Hematopoietic multipotent progenitor cell treated with erythropoietin and hydrocortisone succinate and interleukin-3 and kit ligand, for 6 days (in vitro differentiated cells): ENCODE measurements at regions not wholly inside any gene's neighbourhood (a gene's known extent, or its start where the extent isn't known, plus 50 kb on each side); places are given as distances from the start of the nearest gene placed in this dataset.

ENCODE experiments used
- DNase-seq: peaks from one replicate; pipeline ENCODE4 v3.0.0-alpha.2; 2015

DNA sequence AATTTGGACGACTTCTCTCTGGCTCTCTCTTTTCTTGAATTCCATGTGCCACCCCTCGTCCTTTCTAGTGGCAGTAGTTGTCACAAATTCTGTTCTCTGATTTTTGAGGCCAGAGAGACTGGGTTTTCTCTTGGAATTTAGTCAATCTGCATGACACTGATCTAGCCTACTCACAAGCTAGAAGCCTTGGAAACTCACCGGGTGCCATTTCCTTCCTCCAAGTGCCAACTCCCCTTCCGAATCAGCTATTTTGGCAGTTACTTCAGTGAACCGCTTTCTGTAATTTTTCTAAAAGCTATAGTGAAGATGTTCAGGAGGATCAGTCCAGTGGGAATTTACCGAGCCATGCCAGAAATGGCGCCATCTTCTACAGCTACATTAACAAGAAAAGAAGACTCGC is 228.9 kb downstream of the PMP22 start:
- DNase-seq, result no peak

DNA sequence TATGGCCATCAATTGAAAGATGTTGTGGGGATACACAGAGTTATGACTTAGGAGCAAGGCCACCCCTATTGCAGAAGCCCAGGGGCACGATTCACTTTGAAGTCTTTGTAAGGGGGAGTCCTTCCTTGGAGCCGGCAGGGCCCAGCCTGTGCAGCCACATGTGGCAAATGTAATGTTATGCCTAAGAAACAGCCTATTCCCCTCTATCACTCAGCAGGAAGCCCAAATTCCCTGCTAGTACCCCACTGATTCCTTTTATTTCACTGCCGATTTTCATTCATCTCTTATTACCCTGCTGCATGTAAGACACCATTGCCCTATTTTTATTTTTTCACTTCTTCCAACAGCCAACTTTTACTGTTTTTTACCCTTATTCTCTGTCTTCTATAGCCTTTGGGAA is 233.2 kb downstream of the PMP22 start:
- DNase-seq, result no peak

DNA sequence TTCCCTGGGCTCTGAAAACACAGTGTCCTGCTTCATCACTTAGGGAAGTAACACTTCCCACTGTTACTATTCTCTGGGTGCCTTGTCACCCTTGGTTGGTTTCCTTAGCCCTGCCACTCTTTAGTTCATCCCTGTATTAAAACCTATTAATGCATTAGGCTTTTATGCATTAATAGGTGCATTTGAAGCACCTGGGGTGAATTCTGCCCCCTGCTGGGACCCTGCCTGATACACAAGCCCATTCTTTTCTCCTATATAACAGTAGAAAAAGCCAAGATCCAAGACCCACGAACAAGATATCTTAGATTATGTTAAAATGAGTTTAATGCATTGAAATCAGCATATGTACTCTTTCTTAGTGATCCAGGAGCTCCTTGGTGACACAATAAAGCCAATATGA is 235.7 kb downstream of the PMP22 start:
- DNase-seq, result no peak

DNA sequence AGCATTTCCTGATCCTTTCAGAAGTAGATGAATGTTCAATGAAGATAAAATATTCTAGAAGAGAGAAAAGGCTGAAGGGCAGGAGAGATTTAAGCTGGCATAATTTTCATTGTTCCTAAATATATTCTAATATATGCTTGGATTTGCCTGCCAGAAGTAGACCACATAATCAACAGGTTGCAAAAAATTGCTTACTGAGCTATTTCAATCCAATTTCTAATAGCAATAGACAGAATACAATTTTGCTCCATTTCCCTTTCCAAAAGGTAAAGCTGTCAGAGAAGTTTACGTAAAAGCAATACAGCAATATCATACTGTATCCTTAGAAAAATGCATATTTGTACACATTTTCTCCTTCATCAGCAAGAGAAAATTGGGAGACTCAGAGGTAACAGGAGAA is 237.3 kb downstream of the PMP22 start:
- no peak for DNase-seq

DNA sequence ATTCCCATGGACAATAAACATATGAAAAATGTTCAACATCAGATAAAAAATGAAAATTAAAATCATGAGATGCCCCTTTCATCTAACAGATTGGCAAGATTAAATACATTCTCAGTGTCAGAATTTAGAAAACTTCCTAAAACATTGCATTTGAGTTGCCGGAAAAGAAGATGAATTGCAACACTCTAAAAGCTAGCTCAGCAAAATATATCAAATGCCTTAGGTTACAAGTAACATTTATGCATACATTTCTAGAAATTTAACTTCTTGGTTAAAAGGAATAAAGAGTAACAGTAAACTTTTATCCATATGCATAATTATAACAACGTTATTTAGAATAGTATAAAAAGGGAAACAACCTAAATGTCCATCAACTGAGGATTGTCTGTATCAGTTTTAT is 239.0 kb downstream of the PMP22 start:
- DNase-seq, result no peak

DNA sequence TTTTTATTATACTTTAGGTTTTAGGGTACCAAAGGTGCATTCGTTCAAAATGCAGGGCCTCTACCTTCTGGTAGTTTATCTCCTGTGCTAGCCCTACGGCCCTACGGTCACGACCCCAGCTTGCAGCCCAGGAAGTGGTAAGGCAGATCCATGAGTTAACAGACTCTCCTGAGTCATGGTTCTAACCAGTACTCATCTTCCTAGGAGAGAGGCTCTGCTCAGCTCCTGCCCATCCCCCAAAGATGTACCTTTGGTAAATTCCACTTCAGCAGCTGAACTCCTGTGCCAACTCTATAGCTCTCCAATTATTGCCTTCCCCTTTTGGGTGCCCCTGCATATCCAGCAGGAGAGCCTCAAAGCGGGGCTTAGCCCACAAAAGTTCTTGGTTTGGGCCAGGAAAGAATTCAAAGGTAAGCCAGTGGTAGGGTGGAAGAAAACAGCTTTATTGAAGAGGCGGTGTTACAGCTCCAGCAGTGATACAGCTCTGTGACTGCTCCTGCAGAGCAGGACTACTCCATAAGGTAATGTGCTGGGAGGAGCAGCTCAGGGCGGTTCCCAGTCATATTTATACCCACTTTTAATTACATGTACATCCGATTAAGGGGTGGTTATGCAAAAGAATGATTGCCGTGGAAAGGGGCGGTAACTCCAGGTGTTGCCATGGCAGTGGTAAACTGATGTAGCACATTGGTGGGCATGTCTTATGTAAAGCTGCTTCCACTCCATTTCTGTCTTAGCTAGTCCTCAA is 241.4 kb downstream of the PMP22 start:
- DNase-seq, result no peak

DNA sequence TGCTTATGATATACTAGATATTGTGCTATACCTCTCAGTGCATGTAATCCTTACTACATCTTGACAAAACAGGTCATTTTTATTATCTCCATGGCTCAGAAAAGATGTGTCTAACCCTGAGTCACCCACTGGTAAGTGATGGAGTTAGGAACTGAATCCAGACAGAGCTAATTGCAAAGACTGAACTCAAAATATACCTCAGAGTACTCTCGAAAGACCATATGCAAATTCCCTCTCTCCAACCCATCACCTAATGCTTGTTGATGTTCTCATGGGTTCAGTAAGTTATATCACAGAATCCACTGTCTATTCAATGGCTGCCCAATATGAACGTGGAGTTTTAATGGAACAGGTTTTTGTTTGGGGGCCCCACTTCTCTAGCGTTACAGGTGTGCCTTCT is 246.0 kb downstream of the PMP22 start:
- no peak for DNase-seq

DNA sequence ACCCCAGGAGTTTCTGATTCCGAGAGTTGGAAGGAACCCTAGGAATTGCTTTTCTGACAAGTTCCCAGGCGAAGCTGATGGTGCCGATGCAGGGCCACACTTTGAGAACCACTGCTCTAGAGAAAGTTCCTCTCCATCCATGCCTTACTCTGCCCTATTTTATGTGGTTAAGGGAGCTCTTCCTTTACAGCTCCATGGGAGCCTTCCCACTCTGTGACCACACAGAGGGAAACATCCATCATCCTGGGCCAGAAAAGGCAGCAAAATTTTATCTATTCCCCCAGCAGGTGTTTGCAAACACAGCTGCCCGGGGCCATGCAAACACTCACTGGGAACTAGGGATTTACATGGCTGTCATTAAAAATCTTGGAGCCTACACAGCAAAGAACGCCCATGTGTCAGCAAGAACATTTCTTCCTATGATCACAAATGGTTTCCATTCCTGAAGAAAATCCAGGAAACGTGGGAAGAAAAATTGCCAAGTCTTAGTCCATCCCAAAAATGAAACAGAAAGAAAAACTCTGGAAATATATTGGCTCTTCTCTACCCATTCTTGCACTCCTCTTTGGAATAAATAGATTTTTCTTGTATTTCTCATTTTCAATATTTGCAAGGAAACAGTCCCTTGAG is 252.7 kb downstream of the PMP22 start:
- DNase-seq, result no peak

DNA sequence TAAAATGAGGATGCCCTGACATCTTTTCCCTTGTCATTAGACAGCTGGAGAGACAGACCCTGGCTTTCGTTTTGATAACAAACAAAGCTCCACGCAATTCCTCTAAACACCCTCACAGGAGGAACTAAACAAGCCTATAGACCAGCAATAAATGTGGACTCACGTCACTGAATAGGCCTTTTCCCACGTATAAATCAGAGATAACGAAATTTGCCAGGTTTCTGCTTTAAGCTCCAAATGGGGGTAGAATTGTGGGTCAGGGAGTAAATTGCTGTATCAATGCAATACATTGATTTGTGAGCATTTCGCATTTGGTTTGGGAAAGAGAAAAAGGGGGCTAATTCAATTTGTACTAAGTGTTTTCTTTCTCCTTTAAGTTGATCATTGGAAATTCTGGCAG is 256.0 kb downstream of the PMP22 start:
- DNase-seq, result no peak

DNA sequence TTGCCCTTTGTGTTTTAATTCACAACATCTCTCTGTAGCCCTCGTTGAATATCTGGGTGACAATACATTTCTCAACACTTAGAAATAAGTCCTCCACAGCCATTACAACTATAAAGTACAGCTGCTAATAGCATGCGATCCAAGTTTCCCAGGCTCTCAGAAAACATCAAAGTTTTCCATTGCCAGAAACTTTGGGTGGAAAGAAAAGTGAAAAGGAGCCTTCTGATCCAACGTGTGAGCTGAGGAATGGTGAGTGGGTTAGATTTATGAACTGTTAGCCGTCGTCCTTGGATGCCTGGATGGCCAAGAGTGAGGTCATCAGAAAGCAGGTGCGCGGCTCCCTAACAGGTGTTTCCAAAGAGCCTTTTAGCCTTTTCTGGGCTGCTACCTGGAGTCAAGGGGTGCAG is 258.0 kb downstream of the PMP22 start:
- DNase-seq, result no peak

DNA sequence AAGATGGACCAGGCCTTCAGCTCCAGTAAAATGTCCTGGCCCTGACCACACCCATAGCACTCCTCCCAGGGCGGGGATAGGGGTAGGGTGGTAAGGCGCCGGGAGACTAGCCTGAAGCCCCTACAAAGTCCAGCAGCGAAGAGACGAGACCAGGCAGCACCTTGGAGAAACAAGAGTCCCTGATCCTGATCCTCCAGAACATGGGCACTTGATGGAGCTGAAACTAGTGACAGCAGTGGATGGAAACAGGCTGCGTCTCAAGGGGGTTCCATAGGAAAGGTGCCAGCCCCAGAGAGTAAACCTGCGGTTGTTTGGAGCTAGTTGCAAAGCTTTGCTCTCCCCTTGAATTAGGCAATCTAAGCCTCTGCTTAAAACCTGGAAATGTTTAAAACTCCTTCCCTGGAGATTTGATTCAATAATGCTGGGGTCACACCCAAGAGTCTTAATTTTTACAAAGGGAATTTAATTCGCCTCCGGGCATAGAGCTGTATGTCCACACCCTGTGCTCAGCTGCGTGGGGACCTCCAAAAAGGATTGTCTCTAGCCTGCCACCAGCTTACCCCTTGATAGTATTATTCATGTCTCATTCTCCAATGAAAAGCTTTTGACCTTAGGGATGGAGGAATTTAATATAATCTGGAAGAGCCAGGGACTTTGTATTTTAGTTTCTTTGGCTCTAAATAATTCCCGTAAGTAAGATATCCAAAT is 258.6 kb downstream of the PMP22 start:
- DNase-seq, result no peak

DNA sequence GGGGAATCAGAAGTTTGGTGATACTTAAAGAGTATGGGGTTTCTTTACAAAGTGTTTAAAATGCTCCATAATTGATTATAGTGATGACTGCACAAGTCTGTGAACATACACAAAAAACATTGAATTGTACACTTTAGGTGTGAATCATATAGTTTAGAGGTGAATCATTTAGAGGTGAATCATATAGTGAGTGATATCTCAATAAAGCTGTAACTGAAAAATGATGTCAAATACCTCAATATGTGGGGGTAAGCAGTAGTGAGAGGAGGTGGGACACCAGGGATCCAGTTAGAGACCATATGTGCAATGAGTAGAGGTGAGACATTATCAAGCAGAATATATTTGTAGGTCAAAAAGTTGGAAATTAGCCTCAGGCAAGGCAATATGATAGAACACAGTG is 264.5 kb downstream of the PMP22 start:
- no peak for DNase-seq

DNA sequence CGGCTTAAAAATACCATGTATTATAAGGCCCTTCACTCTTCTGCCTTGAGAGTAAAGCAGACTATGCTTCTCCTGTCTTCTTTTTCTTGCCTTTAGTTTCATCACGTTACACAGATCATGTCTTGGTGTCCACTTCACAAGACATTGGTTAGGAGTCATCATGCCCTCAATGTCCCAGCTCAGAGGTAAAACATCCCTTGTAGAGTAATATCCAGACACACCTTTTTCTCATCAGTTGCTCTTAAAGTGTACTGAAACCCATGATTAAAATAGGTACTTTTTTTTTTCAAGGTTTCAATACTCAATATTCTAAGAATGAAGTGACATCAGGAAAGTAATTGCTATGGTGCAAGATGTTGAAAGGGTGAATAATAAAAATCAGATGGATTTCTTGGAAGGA is 267.8 kb downstream of the PMP22 start:
- no peak for DNase-seq

DNA sequence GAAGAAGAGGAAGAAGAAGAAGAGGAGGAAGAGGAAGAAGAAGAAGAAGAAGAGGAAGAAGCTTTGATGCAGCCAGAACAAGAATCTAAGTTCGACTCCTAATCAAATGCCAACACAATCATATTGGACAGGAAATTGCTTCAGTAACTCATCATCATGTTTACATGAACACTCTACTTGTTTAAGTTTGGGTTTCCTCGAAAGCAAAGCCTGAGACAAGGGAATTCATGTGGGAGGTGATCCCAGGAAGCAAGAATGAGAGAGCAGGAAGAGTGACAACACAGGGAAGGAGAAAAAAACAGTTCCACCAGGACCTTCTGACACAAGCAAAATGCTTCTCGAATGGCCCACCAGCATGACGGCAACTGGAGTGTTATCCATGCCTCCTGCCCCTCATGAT is 279.0 kb downstream of the PMP22 start:
- DNase-seq, result no peak

DNA sequence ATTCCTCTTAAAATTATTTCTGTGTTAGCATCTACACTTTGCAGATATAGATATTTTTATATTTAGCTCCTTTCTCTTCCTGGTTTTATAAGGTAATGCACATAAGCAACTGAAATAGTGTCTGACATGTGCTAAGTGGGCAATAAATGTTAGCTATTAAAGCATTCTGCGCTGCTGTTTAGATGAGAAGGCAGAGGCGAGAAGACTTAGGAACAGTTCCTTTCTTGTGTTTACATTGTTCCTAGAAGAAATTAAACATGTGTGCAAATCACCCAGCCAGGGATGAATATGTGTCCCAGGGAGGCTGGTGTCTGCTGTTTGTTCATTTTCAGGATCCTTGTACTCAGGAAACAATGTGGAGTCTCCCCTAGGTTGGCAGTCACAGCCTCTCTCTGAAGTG is 292.3 kb downstream of the PMP22 start:
- DNase-seq, result no peak

DNA sequence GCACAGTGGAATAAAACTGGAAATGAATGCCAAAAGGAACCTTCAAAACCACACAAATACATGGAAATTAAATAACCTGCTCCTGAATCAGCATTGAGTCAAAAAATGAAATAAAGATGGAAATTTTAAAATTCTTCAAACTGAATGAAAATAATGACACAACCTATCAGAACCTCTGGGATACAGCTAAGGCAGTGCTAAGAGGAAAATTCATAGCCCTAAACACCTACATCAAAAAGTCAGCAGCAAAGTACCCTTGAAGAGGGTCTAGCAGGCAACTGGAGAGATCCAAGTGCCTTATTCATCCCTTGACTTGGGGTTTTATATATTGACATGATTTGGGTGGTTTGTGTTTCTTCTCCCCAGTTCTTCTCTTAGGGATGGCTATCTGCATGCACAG is 294.1 kb downstream of the PMP22 start:
- no peak for DNase-seq

DNA sequence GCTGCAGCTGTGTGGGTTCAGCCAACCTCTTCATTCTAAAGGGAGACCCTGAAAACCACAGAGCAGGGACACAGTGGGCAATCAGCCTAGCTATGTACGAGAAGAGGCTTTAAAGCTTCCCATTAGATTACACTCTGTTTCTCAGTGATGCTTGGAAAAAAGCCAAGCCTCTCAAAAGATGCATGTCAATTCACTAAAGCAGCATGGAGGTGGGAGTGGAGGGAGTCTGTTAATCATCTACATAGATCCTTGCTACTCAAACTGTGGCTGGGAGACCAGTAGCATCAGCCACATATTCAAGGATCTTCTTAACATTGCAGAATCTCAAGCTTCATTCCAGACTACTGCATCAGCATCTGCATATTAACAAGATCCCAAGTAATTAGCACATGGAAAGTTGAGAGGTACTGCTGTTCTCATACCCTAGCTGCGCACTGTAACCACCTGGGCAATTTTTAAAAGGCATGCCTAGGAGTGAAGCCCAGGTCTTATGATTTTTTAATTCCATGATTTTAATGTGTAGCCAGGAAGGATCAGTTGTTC is 305.9 kb downstream of the PMP22 start:
- DNase-seq, result no peak

DNA sequence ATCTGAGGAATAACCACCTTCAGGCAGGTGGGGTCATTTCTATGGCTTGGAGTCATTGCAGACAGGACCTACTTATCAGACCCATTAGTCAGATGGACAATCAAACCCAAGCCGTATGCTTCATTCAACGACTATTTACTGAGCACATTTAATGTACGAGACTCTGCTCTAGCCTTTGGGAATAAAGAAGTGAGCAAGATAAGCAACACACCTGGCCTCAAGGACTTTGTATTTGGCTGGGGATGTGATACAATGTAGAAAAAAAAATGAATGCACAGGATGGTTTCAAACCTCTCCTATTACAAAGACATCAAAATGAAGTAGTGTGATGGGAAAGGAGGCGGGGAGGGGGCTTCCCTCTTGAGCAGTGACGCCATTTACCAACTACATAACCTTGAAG is 311.7 kb downstream of the PMP22 start:
- DNase-seq, result no peak

DNA sequence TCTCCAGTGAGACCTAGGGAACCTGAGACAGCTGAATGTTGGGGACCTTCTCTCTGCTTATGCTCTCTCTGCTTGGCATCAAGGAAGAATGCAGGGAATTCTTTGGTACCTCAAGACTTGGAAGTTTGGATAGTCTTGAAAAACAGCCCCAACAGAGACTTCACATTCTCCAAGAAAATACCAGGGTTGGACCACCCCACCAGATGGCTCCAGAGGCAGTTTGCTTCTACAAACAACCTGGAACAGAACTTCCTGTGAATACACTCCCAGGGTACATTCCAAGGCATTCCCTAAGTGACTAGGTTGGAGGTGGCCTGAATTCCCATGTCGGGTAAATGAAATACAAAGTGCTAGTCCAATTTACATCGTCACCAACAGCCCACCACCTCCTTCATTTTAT is 314.4 kb downstream of the PMP22 start:
- DNase-seq, result no peak

DNA sequence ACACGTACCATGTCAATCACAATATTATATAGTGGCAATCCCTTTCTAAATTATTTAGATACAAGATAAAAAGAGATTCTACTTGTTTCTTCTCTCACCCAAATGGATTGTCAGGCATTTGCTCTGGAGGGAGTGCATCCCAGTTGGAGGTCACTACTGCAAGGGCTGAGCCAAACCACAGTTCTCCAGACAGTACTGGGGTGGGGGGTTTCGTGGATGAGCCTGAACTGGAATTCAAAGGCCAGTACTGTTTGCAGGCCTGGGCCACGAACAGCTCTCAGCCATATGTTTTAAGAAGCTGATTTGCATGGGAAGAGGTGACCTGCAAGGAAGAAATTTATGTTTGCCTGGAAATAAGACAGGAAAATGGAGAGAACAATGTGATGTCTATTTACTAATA is 314.9 kb downstream of the PMP22 start:
- no peak for DNase-seq

DNA sequence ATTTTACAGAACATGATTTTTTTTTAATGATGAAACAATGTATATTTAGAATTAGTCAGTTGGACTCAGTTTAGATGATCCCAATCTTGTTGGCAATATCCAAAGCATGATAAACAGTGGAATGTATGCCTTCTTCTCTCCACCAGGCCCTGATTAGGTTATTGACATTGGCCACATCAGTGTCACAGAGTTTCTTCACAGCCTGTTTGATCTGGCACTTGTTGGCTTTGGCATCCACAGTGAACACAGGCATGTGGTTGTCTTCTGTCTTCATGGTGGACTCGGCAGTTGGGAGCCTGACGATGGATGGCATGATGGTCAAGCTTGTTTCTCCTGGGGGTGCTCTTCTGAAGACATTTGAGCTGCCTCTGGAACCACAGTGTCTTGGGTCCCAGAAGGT is 317.5 kb downstream of the PMP22 start:
- DNase-seq, result no peak

DNA sequence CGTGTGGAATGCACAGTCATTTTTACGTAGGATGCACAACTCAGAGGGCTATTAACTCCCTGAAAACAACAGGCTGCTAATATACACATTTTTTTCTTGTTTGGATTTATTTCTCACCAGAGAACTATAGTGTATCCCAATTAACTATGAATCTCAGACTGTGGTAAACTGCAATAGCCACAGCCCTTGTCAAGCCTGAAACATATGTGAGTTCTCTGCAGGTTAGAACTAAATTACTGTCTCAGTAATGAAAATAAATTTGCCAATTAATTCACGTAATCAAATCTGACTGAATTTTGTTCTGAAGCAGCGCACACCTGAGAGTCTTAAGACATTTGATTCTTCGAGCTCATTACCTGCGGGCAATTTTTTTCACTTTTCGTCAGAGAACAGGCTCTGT is 318.6 kb downstream of the PMP22 start:
- DNase-seq, result no peak

DNA sequence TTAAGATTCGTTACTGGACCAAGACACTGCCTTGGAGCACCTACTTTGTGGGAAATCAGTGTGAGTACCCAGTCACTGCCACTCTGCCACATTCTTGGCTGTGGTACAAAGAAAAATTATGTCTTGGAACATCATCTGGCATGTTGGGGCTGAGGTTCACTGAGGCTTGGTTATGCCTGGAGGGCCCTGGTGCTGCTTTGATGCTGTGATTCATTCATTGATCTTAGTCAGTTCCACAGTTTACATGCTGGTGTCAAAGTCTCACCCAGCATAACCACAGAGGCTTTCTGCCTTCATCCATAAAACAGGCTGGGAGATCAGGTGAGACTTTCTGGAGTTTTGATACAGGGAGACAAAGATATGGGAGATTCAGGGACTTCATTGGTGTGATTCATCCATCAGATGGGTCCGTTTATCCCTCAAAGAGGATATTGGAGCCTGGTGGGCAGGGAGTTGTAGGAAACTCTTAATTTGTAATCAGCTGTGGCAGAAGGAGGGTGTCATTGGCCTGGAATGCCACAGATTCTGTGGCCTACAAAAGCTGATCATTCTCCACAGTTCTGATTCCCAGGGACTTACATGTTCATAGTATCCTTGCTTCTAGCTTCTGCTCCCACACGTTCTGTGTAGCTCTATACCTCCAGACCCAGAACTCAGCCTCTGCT is 322.5 kb downstream of the PMP22 start:
- DNase-seq, result no peak

DNA sequence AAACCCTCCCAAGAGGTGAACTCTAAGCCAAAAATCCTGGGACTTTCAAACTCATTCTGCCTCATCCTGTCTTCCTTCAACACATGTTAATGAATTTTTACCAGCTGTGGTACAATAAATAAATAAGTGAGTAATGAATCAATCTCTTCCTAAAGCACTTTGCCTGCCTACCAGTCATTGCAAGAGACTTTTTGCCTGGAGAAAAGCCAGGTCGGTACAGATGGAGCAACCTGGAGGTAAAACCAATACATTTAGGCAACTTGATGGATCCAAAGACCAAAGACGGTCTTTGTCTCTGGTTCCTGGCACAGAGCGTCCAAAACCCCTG is 324.2 kb downstream of the PMP22 start:
- DNase-seq, result no peak
